ENCODE measurements at regions not wholly inside any gene's neighbourhood (a gene's known extent, or its start where the extent isn't known, plus 50 kb on each side); places are given as distances from the start of the nearest gene placed in this dataset.
A peak's percentile ranks its signal among the peaks of the same experiment; 100 is the strongest.

DNA sequence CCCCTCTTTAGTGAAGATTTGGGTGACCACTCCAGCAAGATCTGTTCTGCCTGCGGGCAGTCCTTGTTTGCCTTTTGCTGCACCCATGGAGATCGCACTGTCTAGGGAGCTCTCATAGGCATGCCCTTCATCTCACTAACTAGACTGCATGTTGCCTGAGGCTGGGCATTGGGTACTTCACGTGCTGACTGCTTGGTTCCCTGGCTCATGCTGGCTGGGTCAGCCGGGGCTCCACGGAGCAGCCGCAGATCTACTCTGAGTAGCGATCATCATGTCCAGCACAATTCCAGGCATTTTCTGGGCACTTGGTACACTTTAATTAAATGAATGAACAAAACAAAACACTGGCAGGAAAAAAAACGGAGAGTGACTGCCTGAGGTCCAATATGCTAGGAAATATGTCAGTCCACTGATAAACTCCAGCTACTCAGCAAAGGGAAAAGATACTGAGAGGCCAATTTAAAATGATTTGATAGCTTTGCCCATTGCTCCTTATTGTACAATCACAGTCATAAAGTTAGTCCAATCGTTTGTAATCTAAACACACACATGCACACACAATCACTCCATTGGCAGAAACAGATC is 220.3 kb downstream of the C1D start:
- no peak for DNase-seq

DNA sequence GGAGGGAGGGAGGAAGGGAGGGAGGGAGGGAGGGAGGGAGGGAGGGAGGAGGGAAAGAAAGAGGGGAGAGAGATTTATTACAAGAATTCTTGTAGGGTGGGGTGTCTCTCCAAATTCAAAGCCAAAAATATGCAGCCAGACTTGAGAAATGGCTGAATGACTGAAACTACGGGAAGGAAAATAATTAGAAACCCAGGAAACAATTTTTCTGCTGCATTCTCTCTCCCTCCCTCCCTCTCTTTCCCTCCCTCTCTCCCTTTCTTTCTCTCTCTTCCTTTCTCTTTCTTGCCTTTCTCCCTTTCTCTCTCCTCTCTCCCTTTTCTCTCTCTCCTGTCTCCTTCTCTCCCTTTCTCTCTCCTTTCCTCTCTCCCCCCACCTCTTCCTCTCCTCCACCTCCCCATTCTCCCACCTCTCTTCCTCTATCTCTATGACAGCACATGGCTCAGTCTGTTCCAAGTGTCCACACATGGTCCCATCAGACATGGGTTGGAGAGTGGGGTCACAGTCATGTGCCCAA is 218.7 kb downstream of the C1D start:
- no peak for DNase-seq

DNA sequence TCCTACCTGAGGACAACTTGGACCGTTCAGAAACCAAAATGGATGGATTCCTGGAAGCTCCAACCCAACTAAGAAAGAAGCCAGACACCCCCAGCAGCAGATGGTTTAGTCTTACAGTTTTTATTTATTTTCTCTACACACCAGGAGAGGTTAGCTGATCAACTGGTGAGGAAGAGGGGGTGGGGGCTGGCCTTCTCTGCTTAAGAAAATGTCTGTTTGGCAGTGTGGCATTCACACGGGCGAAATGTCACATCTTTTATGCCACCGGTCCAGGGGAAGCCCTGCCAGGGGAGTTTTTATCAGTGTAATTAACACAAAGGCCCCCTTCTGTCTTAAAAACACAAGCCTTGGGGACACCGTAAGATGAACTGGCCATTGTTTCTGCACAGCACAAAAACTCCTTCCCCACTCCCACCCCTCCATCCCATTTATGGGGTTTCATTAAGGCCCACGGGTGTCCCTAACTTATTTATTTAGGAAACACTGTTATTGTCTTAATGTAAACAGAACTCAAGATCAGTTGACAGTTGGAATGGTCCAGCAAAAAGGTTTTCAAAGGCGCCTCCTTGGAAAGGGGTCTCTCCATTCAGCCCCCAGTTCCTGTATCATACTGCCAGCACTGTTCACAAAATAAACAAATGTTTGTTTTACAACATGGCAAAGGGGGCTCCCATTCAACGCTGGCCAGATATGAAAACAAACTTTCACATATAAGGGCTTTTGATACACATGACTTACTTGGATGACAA is 217.0 kb downstream of the C1D start:
- peak; percentile 22 for DNase-seq

DNA sequence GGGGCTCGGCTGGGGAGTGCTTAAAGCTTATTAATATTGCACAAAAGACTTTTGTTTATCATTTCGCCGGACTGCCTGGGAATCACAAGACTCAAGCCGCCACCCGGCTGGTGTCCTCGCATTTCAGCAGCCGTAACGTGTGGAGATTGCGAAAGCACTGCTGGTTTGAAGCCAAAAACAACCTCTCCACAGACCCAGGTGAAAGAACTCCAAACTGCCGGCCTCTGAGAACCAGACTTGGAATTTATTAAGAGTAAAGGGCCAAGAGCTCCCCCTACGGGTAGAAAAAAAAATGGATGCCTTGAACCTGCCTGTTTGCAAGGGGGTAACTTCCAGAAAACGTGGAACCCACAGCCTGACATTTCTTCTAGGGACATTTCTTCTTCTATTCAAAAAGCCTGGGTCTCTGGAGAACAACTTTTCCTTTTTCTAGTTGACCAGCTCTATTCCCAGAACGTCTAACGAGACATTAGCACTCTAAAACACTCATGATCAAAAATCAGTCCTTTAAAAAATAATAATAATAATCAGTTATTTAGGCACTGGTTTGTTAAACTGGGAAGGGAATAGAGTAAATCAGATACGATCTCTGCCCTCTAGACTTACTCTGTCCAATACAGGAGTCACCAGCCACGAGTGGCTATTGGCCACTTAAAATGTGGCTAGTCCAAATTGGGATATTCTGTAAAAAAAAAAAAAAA is 216.3 kb downstream of the C1D start:
- DNase-seq, result peak; percentile 92

DNA sequence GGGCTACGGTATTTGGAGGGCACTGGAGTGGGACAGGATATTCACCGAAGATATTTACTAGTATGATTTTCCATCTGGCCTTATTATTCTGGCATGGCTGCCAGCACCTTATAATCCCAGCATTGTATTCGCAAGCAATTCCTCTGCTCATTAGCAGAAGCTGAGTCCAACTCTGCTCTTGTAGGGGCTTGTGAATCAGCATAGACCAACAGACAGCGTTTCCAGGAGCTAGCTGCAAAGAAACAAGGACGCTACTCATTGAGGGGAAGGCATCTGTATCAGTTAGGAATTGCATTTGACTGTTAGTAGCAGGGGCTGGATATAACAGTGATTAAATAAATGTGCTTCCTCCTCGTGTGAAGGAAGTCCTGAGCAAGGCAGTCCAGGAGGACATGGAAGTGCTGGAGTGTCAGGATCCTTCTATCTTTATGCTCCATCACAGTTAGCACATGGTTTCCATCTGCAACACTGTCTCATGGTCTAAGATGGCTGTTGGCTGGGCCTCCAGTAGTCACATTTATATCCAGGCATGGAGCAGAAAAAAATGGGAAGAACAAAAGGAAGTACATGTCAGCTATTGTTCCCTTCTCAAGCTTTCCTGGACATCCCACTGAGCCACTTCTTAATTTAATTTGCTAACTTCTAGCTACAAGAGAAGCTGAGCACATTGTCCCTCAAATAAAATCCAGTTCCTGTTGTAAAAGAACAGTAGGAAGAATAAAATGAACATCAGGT is 214.1 kb downstream of the C1D start:
- DNase-seq, result no peak

DNA sequence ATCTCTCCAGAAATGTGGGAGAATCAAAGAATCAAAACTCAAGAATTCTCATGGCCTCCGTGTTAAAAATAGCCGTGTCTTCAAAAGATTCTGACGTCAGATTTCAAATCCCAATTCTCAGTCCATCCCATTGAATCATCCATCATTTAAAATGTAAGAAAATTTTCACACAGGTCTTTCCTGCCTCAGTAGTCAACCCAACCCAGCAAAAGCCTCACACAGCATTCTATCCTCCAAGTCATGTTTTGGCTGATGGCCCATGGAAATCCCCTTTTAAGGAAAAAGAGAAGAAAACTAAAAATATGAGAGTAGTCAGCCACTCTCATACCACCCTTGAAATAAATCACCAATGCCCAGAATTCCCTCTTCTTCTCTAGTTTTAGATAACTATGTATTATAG is 211.8 kb downstream of the C1D start:
- DNase-seq, result no peak

DNA sequence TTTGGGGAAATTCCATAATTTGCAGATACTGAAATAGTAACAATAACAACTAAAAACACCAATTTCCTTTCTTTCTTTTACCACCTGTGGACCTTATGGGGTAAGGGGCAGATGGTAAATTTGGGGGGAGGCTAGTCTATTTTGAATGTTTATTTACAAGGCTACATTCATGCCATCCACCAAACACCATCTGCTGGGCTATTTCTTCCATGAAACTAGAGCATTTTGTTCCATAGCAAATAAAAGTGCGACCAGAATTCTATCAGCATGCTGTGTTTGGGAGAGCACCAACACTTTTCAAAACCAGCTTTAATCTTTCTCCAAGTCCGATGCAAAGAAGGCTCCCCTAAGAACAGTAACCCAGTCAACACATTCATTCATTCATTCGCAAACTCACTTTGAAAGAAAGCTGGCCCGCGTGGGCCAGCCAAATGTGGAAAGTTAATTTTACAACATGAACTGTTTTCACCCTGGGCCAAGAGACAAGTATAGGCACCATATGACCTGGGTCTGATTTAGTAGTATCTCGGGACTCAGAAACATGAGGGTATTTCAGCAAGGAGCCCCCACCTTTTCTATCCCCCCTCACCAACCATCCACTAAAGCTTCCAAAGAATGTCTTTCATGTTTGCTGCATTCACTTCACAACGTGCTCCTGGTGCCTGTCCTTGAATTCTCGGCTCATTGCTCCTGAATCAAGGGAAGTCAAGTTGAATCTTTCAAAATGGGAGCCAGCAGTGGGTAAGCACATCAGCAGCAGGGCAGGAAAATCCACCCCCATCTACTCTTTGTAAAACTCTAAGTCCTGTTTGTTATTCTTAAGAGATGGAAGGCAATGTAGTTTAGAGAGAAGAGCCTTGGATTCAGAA is 210.6 kb downstream of the C1D start:
- peak; percentile 50 for DNase-seq

DNA sequence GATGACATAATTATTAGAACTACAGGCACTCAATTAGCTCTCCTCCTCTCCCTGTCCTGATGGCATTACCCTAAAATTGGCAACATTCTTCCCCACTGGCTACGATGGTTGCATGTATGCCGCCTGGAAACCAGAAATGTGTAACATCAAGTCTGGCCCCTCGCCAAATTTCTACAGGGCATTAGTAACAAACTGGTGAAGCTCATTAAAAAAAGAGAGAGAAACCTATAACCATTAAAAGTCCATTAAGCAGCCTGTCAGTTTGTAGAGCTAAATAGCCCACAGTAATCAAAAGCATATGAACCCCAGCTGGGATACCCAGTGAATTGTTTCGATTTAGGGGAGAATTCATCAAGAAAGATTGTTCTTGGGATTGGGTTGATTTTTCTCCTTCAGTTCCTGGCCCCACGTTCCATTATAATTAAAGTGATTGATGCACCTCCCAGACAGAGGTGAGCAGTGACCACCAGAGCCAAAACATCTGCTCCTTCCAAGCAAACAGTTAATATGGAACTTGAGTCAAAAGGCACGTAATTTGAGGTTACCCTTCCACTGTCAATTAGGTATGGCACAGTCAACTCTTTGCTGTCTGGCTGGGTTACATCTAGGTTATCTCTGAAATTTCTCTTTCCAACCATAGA is 208.6 kb downstream of the C1D start:
- DNase-seq, result peak; percentile 34

DNA sequence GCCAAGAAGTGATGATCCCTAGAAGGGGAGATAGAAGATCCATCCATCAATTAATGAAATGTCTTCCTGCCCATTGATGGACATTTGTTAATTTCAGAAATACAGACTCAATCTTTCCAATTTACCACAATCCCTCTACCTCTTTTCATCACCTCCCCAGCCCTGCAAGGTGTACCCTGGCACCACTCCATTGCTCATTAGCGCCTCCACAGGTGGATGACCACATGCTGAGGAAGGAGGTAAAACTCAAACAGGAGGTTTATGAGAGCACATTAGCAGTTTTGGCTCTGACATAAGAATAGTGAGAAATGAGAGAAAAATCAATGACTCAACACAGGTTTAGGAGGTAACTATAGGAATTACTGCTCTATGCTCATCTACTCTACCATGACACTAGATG is 208.0 kb downstream of the C1D start:
- no peak for DNase-seq

DNA sequence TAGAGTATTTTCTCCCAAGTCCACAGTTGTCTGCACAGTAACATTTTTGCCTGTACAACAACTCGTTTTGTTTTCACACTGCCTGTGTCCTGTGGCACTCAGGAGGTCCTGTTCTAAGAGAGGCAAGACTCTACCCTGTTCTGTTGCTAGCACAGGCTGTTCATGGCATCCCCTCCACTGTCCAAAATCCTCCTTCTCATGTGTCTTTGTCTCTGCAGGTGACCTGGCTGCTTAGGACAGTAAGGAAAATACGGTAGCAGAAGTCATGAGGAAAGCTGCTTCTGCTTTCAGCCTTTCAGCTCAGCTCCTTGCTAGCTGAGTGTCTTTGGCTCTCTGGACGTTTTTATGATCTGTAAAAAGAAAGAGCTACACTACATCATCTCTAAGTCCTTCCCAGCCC is 205.9 kb downstream of the C1D start:
- no peak for DNase-seq

DNA sequence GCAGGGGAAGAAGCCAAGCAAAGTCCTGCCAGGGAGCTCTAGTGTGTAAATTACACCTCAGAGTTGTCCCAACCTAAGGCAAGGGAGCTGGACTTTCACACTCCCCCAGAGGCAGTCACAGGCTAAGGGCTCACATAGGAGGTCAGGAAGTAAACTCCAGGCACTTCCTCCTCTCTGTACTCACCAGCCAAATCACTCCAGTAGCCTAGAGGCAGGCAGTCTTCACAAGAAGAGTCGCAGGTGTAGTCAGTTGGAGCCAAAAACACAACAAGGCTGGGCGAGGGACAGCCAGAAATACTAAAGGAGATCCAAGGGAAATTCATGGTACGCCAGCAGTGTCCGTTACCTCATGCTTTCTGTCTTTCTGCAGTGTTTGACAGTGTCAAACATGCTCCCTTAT is 205.0 kb downstream of the C1D start:
- DNase-seq, result no peak

DNA sequence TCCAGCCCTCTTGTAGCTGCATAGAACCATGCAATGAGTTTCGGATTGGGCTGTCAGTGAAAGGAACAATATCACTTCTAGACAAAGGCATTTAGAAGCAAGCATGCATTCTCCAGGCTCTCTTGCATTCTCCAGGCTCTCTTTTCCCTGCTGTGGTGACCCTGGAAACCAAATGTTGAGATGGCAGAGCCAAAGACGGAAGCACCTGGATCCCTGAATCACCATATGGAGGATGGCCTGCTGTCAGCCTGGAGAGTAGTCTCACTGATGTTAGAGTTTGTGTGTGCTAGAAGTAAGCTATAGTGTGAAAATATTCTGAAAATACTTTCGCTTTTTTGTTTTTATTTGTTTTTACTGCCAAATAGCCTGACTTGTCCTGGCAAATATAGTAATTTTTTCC is 203.9 kb downstream of the C1D start:
- DNase-seq, result no peak

DNA sequence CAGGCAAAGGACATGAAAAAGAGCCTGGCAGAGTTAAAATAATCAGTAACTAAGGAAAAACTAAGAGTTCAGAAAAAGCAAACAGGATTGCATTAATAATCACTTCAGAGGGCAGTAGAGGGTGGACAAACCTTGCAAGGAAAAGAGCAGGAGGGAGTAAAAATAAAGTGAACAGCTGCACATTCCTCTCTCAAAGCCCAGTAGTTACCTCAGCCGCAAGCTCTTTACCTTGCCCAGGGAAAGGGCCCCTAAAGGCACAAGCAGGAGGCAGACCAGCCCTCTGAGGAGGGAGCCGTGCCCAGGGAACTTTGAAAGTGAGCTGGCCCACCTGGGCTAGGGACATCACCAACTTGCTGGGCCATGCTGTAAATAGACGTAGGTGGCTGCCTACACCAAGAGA is 196.9 kb downstream of the C1D start:
- no peak for DNase-seq

DNA sequence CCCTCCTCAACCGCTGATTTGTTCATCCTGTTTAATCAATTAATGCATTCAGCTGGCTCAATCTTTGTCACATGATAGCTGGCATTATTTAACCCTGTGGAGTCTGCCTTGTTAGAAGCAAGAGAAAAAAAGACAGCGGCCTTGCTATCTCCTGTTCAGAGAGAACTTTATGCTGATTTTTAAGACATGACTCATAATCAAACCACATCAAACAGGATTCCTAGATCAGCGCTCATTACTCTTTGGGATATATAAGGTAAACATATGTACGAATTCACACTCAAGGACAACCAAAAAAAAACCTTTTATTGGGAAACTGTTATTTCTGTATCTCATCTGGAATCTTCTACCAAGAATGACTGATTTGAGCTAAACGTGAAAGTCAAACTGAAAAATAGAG is 195.1 kb downstream of the C1D start:
- no peak for DNase-seq

DNA sequence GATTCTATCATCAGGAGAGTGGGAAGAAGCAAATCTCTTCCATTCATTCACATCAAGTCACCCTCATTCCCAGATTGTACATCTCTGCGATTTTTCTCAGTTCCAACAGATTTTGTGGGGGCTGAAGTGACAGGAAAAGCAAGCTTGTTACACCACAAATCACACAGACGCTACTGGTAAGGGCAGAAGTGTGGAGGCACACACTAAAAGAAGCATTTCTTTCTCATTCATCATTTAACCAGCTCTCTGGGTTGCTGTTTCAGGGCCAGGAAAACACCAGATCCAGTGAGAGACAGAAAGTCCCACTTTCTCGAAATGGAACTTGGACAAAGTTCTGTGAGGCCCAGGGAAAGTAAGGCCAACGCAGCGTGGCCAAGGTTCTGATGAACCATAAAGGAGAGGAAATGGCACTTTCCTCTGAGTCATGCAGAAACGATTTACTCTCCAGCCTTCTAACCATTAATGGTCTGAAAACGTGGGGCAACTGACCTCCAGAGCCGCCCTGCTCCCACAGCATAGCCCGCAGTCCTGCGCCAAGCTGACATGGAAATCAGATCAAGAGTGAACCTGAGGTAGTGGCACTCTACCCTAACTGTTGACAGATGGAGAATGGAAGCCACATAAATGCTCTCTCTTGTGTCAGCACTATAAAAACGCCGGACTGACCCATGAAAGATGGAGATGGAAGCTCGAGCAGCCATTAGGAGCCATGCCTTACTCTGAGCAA is 191.0 kb downstream of the C1D start:
- DNase-seq, result no peak

DNA sequence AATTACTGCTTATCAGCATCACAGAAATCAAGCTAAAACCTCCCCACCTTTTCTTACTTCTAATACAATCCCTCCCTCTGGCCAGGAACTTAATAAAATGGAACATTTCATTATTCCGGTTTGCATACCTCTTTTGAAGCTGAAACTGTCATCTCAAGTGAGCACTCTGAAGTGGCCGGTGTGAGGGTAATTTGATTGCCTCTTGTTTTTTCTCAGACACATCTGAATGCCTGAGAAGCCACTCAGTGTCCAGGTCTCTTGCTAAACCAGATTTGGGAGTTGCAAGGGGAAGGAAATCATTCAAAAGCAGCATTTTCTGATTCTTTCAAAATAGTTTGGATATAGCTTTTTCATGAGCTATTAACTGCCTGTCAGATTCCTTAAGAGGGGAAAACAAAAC is 190.3 kb downstream of the C1D start:
- no peak for DNase-seq

DNA sequence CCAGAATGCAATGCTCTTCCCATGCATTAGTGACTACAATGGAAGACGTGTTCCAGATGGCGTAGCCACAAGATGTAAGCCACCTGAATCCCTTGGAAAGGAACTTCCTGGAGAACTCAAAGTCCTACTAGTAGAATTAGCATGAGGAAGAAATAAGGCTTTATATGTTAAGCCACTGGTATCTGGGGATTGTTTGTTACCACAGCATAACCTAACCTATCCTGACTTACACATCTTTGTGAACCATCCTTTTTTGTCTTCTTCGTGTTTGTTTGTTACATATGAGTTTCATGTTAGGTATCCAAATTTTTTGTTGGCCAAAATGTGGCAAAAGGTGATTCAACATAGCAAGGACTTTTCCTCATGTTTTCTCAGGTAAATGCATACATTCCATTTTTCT is 188.9 kb downstream of the C1D start:
- no peak for DNase-seq

DNA sequence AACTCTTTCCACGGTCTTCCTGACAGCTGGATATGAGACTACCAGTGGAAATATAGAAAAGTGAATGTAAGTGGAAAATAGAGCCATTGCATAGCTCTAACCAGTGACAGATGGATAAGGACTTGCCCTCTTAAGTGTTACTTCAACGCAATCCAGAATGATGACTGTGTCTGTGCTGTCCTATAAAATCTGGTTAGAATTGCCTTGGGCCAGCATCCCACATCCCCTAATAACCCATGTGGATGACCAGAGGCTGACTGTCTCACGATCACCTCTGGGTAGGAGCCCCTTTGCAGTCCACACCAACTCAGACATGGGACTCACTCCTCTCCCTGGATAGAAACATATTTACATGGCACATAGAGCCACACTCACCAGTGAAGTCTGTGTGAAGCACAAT is 186.6 kb downstream of the C1D start:
- no peak for DNase-seq

DNA sequence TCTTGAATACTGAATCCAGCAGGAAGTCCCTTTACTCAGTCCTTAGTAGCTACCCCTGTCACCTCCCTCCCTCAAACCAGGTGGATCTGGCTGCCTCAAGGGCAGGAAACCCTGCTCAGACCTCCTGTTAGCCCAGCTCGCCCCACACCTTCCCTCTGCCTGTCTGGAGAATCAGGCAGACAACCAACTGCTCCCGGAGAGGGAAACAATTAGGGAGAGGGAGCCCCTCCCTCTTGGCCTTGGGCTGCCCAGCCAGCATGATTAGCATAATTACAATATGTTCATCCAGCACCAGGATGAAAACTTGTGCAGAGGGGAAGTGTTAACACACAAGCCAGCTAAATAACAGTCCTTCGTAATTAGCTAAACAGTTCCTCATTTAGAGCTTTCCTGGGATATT is 185.5 kb downstream of the C1D start:
- peak; percentile 55 for DNase-seq

DNA sequence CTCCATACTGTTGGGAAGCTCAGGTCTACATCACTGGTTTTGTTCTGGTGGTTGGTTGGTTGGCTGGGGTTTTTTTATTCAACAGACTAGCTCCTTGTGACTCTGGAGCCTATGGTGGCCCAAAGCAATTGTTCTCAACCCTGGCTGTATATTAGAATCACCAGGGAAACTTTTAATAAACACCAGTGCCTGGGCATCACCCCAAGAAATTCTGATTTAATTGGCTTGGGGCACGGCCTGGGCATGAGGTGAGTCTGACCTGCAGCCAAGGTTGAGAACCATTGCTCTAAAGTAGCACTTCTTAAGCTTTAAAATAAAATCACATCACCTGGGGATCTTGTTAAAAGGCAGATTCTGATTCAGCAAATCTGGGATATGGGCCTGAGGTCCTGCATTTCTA is 184.1 kb downstream of the C1D start:
- no peak for DNase-seq

DNA sequence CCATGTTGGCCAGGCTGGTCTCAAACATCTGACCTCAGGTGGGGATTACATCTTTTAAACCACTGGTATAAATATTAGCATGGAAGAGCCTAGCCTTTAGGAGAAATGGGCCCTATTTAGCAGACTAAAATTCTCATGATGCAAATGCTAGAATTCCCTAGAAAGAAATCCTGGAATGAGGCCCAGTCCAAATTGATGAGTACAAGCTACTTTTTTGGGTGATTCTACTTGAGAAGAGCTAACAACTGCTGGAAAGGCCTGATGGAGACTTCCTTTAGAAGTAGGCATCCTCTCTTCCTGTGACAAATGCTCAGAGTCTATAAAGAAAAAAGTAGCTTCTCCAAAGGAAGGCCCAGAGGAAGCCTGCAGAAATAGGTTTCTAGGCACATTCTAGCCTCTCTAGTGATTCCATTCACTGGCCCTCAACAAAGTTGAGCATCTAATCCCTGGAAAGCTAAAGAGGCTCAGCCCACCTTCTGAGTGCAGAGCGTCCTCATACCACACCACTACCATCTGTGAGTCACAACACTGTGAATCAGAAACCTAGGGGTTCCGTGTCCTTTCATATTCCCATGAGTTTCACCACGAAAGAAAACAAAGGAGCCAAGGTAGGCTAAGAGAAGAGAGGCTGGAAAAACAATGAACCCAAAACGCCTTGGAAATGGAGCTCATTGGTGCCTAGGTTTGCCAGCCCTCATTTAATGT is 183.1 kb downstream of the C1D start:
- DNase-seq, result peak; percentile 43
